GM19455 (cell line): ENCODE measurements at regions not wholly inside any gene's neighbourhood (a gene's known extent, or its start where the extent isn't known, plus 50 kb on each side); places are given as distances from the start of the nearest gene placed in this dataset.
"Not testable (repeated sequence)": the region's sequence is repeated elsewhere in the genome, so short reads cannot be mapped to it uniquely, and the experiment has no call there.

Source experiments
- ATAC-seq: cut with Tn5 transposase; IDR thresholded peaks from one replicate; pipeline ENCODE4 v1.9.1; 2021; ENCODE audit not compliant: unreplicated experiment

DNA sequence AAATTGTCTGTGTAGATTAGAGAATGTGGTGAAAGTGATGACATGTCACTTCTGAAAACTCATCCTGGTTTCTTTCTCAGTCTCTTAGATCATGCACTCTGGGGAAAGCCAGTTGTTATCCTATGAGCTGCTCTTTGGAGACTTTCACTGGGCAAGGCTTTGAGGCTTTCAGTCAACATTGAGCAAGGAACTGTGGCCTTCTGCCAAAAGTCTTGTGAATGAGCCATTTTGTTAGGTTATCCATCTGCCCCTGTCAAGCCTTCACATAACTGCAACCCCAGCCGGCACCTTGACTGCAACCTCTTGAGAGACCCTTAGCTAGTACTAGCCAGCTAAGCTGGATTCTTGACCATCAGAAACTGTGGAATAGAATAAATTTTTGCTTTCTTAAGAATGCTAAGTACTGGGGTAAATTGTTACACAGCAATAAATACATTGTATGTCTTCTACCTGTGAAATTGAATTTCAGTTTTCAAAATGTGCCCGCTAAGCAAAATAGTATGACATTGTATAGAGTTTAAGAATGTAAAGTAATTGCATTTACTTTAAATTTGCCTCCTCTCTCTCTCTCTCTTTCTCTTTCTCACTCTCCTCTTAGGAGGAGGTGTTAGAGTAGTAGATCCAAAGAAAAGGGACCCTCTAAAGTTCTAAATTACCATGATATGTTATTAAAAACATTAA, 1273.0 kb downstream of the RAPGEF2 start:
- no peak for ATAC-seq

- no peak for ATAC-seq
Measured at GRCh38 chr4:160386846-160387245, 1284.0 kb downstream of the RAPGEF2 start.

DNA sequence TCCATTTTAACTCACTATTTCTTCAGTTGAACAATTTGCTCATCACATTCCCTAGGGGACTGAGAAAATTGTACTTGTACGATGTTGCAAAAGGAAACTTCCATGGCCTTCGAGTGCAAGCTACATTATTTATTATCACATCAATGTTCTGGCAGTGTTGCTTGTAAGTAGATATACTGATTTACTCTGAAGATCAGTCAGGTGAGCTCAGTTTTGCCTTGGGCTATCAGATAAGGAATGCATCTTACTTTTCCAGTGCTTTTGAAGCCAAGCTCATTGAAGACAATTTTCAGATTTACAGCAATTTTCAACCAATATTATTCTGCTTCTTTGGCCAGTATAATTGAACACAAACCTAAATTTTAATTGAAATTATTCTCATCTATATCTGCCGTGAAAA, 1296.9 kb downstream of the RAPGEF2 start:
- no peak for ATAC-seq

- no peak for ATAC-seq
Measured at GRCh38 chr4:160403081-160403480, 1300.2 kb downstream of the RAPGEF2 start.

DNA sequence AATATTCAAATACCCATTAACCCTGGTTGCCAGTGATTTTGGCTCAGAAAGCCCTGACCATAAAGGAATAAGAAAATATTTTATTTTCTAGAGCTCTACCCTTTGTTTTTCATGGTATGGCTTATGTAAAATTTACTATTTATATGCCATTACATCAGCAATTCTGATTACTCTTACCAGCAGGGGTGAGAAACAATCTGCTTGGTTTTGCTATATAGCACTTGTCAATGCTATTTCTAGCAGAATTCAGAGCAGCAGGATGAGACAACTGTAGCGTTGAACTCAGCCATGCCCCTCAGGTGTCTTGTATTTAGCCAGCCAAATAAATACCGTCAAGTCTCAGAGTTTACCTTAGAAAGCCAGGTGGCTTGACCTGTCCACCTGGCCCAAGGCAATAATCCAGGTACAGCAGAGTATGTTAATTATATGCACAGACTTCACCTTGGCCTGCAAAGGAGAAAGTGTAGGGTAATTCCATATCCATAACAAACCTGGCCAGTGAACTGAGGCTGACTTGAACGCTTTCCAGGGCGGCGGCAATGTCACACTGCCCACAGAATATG, 1303.5 kb downstream of the RAPGEF2 start:
- ATAC-seq, result no peak

GRCh38 chr4:160414496-160414895, 1311.6 kb downstream of the RAPGEF2 start:
- ATAC-seq, result no peak

DNA sequence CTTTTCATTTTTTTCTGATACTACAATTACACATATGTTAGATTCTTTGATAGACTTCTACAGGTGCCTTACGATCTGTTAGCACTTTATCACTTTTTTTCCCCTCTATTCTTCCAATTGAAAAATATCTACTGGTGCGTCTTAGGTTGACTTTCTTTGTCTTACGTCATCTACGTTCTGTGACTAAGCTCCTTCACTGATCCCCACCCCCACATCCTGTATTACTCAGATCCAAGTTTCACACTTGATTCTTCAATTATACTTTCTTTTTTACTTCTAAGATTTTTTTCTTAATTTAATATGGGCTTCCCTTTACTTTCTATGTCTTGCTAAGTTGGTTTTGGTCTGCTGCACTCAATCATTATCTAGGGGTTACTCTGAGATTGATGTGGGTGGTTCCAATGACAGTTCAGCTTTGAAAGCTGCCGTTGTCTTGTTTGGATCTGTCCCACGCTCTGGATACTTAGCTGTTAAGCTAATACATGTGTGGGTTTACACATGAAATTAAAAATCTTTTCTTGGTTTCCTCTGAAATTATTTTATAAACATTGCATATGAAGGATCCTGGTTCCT, 1321.1 kb downstream of the RAPGEF2 start:
- ATAC-seq, result no peak

DNA sequence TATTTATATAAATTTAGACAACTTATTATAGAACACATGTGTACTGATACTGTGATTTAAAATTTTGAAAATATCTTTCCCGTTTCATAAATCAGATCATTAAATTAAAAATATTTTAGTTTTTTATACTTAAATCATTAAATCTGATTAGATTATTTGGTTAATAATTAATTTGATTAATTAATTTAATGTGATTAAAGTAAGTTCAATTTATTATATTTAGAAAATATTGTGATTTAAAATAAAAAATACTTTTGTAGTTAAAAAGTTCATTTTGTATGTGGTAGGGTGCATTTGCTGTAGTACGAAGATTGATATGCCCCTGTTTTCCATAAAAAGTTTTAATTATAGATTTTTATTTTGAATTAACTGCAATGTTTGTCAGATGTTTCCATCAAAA, 1323.4 kb downstream of the RAPGEF2 start:
- no peak for ATAC-seq

DNA sequence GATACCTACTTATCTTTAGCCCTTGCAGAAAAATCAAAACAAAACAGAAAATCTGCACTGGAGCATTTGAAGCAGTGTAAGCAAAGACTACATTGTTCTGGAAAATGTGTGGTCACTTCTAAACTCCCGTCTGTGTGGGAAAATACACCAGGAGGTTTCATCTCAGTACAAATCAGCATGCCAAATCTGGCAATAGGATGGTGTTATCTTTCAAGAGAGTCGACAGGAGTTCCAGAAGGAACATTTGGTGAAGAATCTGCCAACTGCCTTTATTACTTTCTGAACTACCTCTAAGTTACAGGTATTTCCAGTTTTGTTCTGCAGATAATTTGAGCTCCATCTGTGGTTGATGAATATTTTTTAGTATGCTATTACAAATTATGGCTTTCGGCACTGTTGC, 1348.0 kb downstream of the RAPGEF2 start:
- no peak for ATAC-seq

DNA sequence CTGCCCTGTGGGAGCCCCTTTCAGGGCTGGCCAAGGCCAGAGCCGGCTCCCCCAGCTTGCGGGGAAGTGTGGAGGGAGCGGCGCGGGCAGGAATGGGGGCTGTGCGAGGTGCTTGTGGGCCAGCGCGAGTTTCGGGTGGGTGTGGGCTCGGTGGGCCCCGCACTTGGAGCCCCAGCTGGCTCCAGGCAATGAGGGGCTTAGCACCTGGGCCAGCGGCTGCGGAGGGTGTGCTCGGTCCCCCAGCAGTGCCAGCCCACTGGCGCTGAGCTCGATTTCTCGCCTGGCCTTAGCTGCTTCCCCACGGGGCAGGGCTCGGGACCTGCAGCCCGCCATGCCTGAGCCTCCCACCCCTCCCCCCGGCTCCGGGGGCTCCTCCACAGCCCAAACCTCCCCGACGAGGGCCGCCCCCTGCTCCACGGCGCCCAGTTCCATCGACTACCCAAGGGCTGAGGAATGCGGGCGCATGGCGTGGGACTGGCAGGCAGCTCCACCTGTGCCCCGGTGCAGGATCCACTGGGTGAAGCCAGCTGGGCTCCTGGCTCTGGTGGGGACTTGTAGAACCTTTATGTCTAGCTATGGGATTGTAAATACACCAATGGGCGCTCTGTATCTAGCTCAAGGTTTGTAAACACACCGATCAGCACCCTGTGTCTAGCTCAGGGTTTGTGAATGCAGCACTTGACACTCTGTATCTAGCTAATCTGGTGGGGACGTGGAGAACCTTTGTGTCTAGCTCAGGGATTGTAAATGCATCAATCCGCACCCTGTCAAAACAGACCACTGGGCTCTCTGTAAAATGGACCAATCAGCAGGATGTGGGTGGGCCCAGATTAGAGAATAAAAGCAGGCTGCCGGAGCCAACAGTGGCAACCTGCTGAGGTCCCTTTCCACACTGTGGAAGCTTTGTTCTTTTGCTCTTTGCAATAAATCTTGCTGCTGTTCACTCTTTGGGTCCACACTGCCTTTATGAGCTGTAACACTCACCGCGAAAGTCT, 1379.1 kb downstream of the RAPGEF2 start:
- not testable (repeated sequence) for ATAC-seq

DNA sequence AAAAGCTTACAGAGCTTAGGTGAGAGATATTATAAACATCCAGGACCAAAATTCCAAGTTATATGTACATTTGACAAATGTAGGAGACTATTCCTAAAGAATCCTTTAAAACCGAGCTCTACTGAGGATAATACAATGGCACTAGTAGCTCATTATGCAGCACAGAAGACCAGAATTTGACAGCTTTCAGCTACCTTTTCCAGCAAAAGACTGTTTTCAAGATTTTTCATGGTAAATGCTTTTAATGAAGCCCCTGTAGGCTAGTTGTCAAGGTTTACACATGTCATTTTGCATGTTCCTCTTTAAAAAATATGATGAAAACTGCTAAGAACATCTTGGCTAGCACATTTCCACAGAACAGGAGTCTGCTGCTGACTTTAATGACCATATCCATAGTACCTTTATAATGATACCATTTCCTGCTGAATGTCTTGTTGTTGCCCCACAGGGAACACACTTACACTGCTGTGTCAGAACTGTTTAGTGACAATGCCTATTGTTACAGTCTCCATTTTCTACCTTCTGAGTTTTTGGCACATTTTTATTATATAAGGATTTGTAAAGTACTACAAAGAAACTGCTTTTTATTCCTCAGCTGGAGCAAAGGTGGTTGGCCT, 1382.3 kb downstream of the RAPGEF2 start:
- no peak for ATAC-seq

- no peak for ATAC-seq
Measured at GRCh38 chr4:160492181-160492580, 1389.3 kb downstream of the RAPGEF2 start.

DNA sequence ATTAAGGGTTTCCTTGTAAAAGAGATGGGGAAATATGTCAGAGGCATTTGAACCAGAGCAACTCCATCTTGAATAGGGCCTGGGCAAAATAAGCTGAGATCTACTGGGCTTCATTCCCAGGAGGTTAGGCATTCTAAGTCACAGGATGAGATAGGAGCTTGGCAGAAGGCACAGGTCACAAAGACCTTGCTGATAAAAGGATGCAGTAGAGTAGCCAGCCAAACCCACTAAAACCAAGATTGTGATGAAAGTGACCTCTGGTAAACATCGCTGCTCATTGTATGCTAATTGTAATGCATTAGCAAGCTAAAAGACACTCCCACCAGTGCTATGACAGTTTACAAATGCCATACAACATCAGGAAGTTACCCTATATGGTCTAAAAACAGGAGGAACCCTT, 1390.3 kb downstream of the RAPGEF2 start:
- no peak for ATAC-seq

GRCh38 chr4:160495356-160495755, 1392.5 kb downstream of the RAPGEF2 start:
- ATAC-seq, result no peak

DNA sequence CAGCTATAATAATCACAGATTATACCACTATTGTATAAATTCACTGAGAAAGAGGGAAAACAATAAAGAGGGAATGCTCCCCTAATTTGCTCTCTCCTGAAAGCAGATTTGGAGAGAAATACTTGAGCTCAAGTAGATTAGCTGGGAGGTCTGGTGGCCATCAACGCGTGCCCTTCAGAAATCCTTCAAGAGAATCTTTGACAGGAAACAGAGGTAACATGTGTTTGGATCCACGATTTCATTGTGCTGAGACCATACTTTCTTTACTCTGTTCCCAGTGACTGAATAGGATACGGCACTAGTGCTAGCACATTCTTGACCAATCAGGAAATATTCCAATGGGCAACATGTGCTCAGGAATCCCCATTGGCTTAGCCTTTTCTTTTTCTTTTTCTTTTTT, 1395.3 kb downstream of the RAPGEF2 start:
- no peak for ATAC-seq

GRCh38 chr4:160505724-160506123, 1402.8 kb downstream of the RAPGEF2 start:
- no peak for ATAC-seq

GRCh38 chr4:160510928-160511327, 1408.0 kb downstream of the RAPGEF2 start:
- ATAC-seq, result no peak

DNA sequence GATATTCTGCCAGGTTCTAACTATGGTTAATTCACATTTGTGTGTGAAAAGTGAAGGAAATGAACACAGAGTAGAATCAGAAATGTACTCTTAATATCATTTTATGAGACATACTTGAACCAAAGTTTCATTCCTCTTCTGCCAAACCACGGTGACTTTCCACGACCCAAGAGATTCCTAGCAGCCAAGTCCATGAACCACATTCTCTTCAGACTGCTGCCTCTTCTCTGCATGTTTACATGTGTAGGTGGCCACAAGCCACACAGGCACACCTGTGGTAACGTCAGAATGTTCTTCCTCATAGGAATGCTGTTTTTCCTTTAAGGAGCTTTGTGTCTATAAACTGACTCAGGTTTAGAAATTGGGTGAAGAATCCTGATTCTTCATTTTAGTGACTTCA, 1411.2 kb downstream of the RAPGEF2 start:
- no peak for ATAC-seq

DNA sequence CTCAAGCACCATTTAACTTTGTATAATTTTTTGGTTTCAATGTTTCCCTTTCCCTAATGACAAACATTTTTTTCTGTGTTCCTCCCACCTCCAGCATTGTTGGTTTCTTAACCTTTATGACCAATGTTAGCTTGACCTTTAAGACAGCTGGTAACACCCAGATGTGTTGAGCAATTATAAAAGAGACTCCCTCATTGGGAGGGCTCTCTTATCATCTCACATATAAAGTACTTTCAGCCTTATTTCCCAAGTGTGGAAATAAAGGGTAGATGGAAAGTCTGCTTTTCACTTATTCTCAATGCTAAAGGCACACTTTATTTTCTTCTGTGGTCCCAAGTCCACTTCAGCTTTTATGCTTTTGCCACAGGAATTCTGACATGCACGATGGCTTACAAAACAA, 1420.4 kb downstream of the RAPGEF2 start:
- no peak for ATAC-seq

- ATAC-seq, result no peak
Measured at GRCh38 chr4:160537681-160538080, 1434.8 kb downstream of the RAPGEF2 start.

DNA sequence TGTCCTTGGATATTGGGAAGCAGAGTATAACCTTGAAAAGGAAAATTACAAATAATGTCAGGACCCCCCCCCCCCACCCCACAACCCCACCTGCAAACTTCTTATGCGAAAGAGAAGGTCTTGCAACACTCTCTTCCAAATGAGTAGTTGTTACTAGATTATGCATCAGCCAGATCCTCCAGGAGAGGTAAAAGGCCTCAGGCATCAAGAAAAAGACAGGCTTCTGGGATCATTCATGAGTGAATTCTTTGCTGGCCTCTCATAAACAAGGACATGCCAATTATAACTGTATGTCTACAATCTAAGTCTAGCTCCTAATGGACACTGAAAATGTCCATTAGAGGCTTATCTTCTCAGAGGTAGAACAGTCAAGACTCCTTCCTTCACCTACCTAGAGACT, 1443.3 kb downstream of the RAPGEF2 start:
- no peak for ATAC-seq
